Activated naive CD8-positive, alpha-beta T cell treated with anti-CD3 and anti-CD28 coated beads, Interleukin-2, amount 10 ng/mL, durations not matched to agents 7 days and 5 days (primary cell): ENCODE measurements at regions not wholly inside any gene's neighbourhood (a gene's known extent, or its start where the extent isn't known, plus 50 kb on each side); places are given as distances from the start of the nearest gene placed in this dataset.

Experiments used
- ATAC-seq: fragments of 150-1000 bp; cut with Tn5 transposase; one replicate; pipeline ENCODE4 v1.10.0; 2021; ENCODE audit warnings: low read depth, moderate library complexity
- POLR2A ChIA-PET: fragments of 350-600 bp; sonication (Branson Sonifier 250); formaldehyde crosslinking; loops from one replicate; lab custom pipeline; 2021; ENCODE audit warnings: antibody characterized with exemption; lab: Charles Lee
- DNase-seq: peaks from one replicate; pipeline ENCODE4 v3.0.0; 2021
- H3K27ac Mint-ChIP-seq: one replicate; pipeline ENCODE4 v1.8.0; 2022; ENCODE audit warnings: mild to moderate bottlenecking, mixed read lengths
- H3K27me3 Mint-ChIP-seq: one replicate; pipeline ENCODE4 v1.8.0; 2022; ENCODE audit warnings: mild to moderate bottlenecking, moderate library complexity, mixed read lengths
- H3K36me3 Mint-ChIP-seq: one replicate; pipeline ENCODE4 v1.8.0; 2021; ENCODE audit warnings: mild to moderate bottlenecking, mixed read lengths
- H3K4me1 Mint-ChIP-seq: one replicate; pipeline ENCODE4 v1.8.0; 2021; ENCODE audit warnings: mixed read lengths
- H3K4me3 Mint-ChIP-seq: one replicate; pipeline ENCODE4 v1.8.0; 2022; ENCODE audit warnings: mild to moderate bottlenecking, moderate library complexity, mixed read lengths
- H3K9me3 Mint-ChIP-seq: one replicate; pipeline ENCODE4 v1.8.0; 2021; ENCODE audit warnings: mixed read lengths

DNA sequence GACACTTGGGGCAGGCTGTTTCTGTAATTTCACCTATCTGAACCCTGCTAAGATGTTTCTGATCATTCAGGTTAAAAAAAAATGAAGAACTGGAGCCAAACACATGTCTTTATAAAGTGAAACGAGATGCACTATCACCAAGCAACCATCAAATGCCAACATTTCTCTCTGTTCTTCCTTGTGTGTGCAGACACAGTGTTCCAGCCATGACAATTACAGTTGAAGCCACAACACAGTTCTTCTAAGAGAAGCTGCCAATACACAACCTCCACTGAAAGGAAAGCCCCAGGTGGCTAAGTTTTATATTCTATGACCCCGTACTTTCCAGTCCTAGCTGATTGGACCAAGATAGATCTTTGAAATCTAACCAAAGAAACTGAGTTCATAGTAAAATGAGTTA, 181.8 kb downstream of the RAD51AP2 start:
- Mint-ChIP-seq H3K27ac (no peak overlapping the region), H3K4me3 (no peak overlapping the region), H3K27me3 (no peaks in the 10 kb centered on the region), H3K36me3 (no peaks in the 10 kb centered on the region), H3K4me1 (no peaks in the 10 kb centered on the region), H3K9me3 (peaks cover 5% of the 10 kb centered on the region)
- DNase-seq = no peak
- no peak for ATAC-seq
- POLR2A ChIA-PET = no interaction called here

DNA sequence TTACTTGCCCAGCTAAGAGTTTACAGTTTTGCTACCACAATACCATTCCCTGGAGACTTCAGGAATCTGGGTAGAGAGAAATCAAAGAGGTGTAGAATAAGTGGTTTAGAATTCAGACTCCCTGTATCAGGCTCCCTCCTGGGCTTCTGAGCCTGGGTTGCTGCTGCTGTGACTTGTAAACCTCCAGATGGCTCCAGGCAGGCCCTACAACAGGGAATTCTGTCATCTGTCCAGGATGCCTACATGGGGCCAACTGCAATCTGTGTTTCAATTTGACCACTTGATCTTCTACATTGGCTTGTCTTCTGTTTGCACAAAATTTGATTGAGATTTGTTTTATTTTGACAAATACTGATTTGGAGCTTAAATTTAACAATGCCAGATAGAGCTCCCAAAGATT, 183.9 kb downstream of the RAD51AP2 start:
- ATAC-seq (no peak), DNase-seq (no peak)
- no peak overlapping the region for H3K4me3 Mint-ChIP-seq
- POLR2A ChIA-PET = no interaction called here
- peaks cover 2% of the 10 kb centered on the region for H3K9me3 Mint-ChIP-seq
- no peaks in the 10 kb centered on the region for H3K27me3 Mint-ChIP-seq
- no peaks in the 10 kb centered on the region for H3K4me1 Mint-ChIP-seq
- H3K36me3 Mint-ChIP-seq = no peaks in the 10 kb centered on the region
- H3K27ac Mint-ChIP-seq = no peak overlapping the region

DNA sequence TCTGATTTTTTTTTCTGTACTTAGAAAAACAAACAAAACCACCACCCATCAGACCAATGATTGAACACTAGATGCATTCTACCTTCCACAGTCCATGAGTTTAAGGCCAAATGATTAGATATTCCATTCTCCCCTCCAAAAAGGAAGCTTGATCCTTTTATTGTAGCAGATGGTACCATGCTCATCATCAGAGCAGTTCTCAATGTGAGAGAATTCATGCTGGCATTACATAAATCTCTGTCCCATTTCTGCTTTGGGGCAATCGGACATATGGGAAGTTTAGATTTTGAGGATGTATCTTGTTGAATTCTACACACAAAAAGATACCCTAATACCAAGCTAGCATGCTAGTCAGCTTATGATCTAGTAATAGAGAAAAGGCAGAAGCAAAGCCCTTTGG, 186.6 kb downstream of the RAD51AP2 start:
- no peaks in the 10 kb centered on the region for H3K9me3 Mint-ChIP-seq
- no peak overlapping the region for H3K27ac Mint-ChIP-seq
- no peaks in the 10 kb centered on the region for H3K27me3 Mint-ChIP-seq
- no peak overlapping the region for H3K4me3 Mint-ChIP-seq
- POLR2A ChIA-PET = no interaction called here
- DNase-seq (no peak), ATAC-seq (no peak)
- H3K36me3 Mint-ChIP-seq = no peaks in the 10 kb centered on the region
- H3K4me1 Mint-ChIP-seq = no peaks in the 10 kb centered on the region

DNA sequence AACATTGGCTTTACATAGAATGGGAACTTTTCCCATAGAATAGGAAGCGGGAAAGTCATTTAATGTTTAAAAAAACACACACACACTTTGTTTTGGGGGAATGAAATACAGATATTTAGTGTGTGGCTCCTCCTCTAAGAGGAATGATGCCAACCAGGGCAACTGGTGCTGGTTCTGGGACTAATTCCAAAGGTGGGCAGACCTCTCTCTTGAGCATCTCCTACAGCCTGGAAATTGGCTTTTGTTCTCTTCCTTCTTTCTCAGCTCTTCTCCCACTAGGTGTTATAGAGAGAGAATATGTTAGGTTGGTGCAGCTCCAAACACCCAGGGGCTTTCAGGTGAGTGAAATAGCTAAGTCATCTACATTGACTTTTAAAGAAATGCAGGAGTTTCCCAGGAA, 190.1 kb downstream of the RAD51AP2 start:
- Mint-ChIP-seq H3K4me1 (no peaks in the 10 kb centered on the region), H3K9me3 (no peaks in the 10 kb centered on the region), H3K27me3 (no peaks in the 10 kb centered on the region), H3K36me3 (no peaks in the 10 kb centered on the region), H3K27ac (no peak overlapping the region), H3K4me3 (no peak overlapping the region)
- POLR2A ChIA-PET = no interaction called here
- ATAC-seq (no peak), DNase-seq (no peak)

DNA sequence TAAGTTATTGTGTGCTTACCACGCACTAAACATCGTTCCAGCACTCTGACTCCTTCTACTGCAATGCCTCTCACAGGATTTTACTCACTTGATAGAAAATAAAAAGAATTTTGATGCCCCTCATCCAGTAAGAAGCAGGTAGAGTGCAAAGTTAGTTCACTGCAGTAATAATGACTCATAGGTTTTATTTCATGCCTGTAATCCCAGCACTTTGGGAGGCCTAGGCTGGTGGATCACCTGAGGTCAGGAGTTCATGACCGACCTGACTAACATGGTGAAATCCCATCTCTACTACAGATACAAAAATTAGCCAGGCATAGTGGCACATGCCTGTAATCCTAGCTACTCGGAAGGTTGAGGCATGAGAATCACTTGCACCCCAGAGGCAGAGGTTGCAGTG, 190.6 kb downstream of the RAD51AP2 start:
- no peak overlapping the region for H3K27ac Mint-ChIP-seq
- no peaks in the 10 kb centered on the region for H3K27me3 Mint-ChIP-seq
- no peak overlapping the region for H3K4me3 Mint-ChIP-seq
- no peaks in the 10 kb centered on the region for H3K9me3 Mint-ChIP-seq
- no peaks in the 10 kb centered on the region for H3K4me1 Mint-ChIP-seq
- DNase-seq (no peak), ATAC-seq (no peak)
- POLR2A ChIA-PET = no interaction called here
- H3K36me3 Mint-ChIP-seq = no peaks in the 10 kb centered on the region

DNA sequence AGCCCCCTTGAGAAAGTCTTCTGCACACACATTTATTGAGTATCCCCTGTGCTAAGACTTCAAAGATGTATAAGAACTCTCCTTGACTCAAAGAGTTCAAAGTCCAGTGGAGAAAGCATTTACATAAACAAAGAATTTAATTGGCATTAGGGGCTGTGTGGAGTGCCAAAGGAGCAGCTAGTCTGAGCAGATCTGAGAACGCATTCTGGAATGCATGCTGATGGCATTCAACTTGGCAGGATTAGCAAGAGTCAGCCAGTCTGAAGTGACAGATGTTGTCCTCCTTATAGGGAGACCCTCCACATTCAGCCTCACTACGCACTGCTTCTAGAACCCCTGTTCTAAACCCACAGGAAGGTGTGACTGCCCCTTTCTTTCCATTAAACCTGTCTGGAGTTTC, 191.5 kb downstream of the RAD51AP2 start:
- no peak overlapping the region for H3K4me3 Mint-ChIP-seq
- DNase-seq = no peak
- no peaks in the 10 kb centered on the region for H3K36me3 Mint-ChIP-seq
- POLR2A ChIA-PET = no interaction called here
- no peak for ATAC-seq
- H3K27ac Mint-ChIP-seq = no peak overlapping the region
- H3K4me1 Mint-ChIP-seq = no peaks in the 10 kb centered on the region
- H3K27me3 Mint-ChIP-seq = no peaks in the 10 kb centered on the region
- no peaks in the 10 kb centered on the region for H3K9me3 Mint-ChIP-seq

DNA sequence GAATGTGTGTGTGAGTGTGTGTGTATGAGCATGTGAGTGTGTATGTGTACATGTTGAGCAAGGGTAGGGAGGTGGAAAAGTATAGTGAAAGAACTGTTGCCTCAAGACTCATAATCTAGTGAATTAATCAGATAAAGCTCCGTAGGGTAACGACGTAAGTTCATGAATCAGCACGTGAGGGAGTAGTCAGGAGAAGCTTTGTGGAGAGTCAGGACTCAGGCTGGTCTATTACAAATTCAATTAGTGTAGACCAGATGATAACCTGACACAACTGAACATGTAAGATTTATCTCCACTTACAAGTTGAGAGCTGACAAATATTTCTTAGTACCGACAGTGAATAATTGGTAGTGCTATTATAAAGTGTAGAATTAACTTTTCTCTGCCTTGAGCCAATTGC, 194.5 kb downstream of the RAD51AP2 start:
- no peak overlapping the region for H3K27ac Mint-ChIP-seq
- H3K36me3 Mint-ChIP-seq = no peaks in the 10 kb centered on the region
- no peak overlapping the region for H3K4me3 Mint-ChIP-seq
- no peak for DNase-seq
- no peaks in the 10 kb centered on the region for H3K4me1 Mint-ChIP-seq
- POLR2A ChIA-PET = no interaction called here
- no peak for ATAC-seq
- no peaks in the 10 kb centered on the region for H3K27me3 Mint-ChIP-seq
- H3K9me3 Mint-ChIP-seq = no peaks in the 10 kb centered on the region

DNA sequence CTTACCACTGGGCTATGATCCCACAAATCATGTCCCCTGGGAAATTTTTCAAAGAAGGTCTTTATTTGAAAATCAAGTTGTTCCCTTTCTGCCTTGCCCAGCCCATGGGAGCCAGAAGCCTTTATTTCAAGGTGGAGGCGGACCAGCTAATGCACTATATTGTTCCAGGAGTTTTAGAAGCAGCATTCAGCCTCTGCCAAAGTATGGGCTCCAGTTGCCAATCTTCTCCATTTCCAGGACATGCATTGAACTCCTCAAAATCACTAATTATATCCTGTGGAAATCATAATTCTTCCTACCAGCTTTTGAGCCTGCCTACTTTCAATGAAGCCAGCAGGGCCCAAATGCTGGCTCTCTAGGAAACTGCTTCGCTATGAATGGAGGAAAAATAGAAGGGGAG, 195.8 kb downstream of the RAD51AP2 start:
- H3K27me3 Mint-ChIP-seq = no peaks in the 10 kb centered on the region
- POLR2A ChIA-PET = no interaction called here
- no peak overlapping the region for H3K27ac Mint-ChIP-seq
- no peaks in the 10 kb centered on the region for H3K36me3 Mint-ChIP-seq
- no peak for DNase-seq
- H3K4me3 Mint-ChIP-seq = no peak overlapping the region
- ATAC-seq = no peak
- no peaks in the 10 kb centered on the region for H3K4me1 Mint-ChIP-seq
- H3K9me3 Mint-ChIP-seq = no peaks in the 10 kb centered on the region

DNA sequence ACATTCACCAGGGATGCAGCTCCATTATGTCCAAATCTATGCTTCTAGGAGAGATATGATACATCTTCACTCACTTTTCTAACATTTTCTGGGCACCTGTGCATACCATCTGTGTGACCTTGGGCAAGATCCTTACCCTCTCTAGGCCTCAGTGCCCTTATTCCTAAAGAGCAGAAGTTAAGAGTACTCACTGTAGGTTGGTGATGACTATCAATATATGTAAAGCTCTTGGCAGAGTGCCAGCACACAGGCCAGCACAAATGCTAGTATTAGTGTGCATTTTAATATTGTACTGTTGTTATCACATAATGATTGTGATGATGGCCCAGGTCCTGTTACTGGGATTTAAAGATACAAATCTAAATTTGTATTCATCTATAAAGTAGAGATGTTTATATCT, 199.2 kb downstream of the RAD51AP2 start:
- Mint-ChIP-seq H3K27ac (no peak overlapping the region), H3K9me3 (no peaks in the 10 kb centered on the region), H3K36me3 (no peaks in the 10 kb centered on the region), H3K27me3 (no peaks in the 10 kb centered on the region), H3K4me3 (no peak overlapping the region), H3K4me1 (no peaks in the 10 kb centered on the region)
- ATAC-seq (no peak), DNase-seq (no peak)
- POLR2A ChIA-PET = no interaction called here

DNA sequence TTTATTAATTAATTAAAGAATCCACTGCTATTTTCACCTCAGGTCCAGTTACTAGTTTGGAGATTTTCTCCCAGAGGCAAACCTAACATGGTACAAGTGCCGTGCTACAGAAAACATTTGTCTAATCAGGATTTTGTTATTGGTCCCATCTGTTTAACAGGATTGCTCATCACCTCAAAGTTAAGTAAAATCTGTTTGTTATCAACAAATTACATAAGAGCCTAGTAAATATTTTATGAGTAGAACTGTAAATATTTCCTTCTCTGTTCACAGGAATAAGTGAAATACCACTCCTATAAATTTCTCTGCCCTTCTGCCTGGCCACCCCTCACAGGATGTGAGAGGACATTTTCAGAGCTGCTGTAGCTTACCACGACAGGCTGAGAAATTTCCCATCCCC, 200.2 kb downstream of the RAD51AP2 start:
- H3K27ac Mint-ChIP-seq = no peak overlapping the region

DNA sequence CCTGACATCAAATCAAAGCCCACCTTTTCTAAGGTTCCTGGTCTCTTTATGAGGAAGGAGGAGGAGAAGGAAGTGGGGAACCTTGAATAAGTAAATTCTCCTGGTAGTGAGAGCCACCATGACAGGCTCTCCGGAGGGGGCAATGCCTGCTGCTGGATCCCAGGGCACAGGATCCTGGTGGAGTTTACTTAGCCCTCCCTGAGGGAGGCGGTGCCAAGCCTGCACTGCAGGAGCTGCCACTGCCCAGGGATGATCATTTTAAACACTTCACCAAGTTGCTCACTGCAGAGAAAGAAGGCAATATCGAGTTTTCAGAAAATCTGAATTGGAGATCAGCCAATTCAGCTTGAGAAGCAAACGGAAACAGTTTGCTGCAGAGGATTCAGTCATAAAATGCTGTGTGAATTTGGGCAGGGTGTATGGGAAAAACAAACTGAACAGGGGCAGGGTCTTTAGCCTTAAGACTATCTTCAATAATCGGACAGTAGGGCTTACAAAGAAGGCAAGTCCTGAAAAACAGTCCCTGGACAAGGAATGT, 200.7 kb downstream of the RAD51AP2 start:
- H3K27me3 Mint-ChIP-seq = no peaks in the 10 kb centered on the region
- no peaks in the 10 kb centered on the region for H3K9me3 Mint-ChIP-seq
- H3K4me1 Mint-ChIP-seq = no peaks in the 10 kb centered on the region
- no peak overlapping the region for H3K4me3 Mint-ChIP-seq
- H3K27ac Mint-ChIP-seq = no peak overlapping the region
- POLR2A ChIA-PET = no interaction called here
- no peaks in the 10 kb centered on the region for H3K36me3 Mint-ChIP-seq
- DNase-seq = no peak
- ATAC-seq = no peak

More for the DNA sequence above, 200.2 kb downstream of the RAD51AP2 start:
- H3K4me1 Mint-ChIP-seq = no peaks in the 10 kb centered on the region
- ATAC-seq = no peak
- no peak overlapping the region for H3K4me3 Mint-ChIP-seq
- no peaks in the 10 kb centered on the region for H3K36me3 Mint-ChIP-seq
- no peaks in the 10 kb centered on the region for H3K27me3 Mint-ChIP-seq
- POLR2A ChIA-PET = no interaction called here
- H3K9me3 Mint-ChIP-seq = no peaks in the 10 kb centered on the region
- DNase-seq = no peak

DNA sequence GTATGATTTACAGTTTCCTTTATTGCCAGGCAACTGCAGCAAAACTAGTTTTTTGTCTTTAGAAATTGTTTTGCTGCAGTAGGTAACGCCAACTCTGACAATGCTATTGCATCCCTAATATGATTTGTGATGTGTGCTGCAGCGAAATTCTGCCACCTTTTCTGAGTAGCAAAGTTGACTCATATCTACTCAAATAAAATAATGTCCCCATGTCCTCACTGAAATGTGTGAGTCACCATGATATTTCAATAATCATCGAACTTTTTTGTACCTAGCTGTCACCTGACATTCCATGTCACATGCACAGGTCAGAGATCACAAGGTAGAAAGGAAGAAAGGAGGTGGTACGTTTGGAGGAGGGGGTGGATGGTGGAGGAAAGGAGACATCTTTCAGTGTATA, 205.0 kb downstream of the RAD51AP2 start:
- Mint-ChIP-seq H3K4me1 (no peaks in the 10 kb centered on the region), H3K4me3 (no peak overlapping the region)
- no peak for ATAC-seq

DNA sequence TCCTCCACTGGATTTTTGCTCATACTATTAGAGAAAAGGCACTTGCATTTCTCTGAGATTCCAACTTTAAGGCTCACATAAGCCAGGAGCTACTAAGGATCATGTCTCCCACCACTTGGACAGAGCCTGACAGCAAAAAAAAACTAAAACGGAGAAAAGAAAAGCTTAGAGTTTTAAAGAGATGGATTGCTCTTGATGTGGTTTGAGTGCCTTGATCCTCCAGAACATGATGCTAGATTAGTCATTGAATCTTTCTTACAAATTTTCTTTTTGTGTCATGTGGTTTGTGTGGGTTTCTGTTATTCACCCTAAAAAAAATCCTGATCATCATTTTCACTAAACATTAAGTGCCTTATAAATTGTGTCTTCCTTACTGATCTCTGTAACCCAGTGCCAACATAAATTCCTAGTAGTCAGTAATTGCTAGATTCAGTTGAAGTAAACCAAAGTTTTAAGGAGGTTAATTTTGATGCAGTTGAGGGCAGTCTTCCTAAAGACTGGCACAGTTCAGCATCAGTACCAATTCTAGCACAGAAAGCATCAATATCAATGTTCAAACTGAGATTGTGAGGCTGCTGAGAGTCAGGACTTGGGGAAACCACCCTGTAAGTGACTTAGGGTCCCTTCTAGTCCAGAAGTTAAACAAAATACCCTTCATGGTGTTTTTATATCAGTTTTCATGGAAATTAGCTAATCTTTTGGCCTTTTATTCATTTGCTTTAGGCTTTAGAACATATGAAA, 206.3 kb downstream of the RAD51AP2 start:
- Mint-ChIP-seq H3K27me3 (no peaks in the 10 kb centered on the region), H3K4me3 (no peak overlapping the region), H3K9me3 (no peaks in the 10 kb centered on the region), H3K36me3 (no peaks in the 10 kb centered on the region), H3K4me1 (no peaks in the 10 kb centered on the region), H3K27ac (no peak overlapping the region)
- no peak for DNase-seq
- POLR2A ChIA-PET = no interaction called here
- ATAC-seq = no peak

More for the DNA sequence above, 205.0 kb downstream of the RAD51AP2 start:
- H3K9me3 Mint-ChIP-seq = no peaks in the 10 kb centered on the region
- POLR2A ChIA-PET = no interaction called here
- H3K36me3 Mint-ChIP-seq = no peaks in the 10 kb centered on the region
- H3K27me3 Mint-ChIP-seq = no peaks in the 10 kb centered on the region
- H3K27ac Mint-ChIP-seq = no peak overlapping the region
- DNase-seq = no peak

DNA sequence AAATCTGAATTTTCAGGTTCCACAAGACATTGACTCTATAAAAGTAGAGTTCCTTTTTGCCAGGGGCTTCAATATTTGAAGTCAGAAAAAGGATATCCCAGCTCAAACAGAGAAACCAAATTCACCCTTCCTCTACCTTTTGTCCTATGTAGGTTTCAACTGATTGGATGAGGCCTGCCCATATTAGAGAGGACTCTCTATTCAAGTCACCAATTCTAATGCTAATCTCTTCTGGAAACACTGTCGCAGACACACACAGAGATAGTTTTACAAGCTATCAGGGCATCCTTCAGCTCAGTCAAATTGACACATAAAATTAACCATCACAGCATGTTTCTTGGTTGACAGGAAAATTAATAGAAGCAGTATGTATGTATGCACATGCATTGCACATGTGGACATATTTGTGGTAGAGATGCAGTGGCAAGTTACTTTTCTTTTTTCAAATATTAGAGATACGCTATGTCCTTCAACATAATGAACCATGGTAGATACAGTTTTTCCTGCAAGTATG, 207.1 kb downstream of the RAD51AP2 start:
- Mint-ChIP-seq H3K4me3 (no peak overlapping the region), H3K9me3 (no peaks in the 10 kb centered on the region), H3K27me3 (no peaks in the 10 kb centered on the region), H3K36me3 (no peaks in the 10 kb centered on the region), H3K27ac (no peak overlapping the region), H3K4me1 (no peaks in the 10 kb centered on the region)
- no peak for DNase-seq
- ATAC-seq = no peak
- POLR2A ChIA-PET = no interaction called here
